Liver (tissue), 8 donors: ENCODE measurements at regions not wholly inside any gene's neighbourhood (a gene's known extent, or its start where the extent isn't known, plus 50 kb on each side); places are given as distances from the start of the nearest gene placed in this dataset.

Experiments used
- DNase-seq: peaks from one replicate; pipeline ENCODE4 v3.0.0-alpha.2; 2017; ENCODE audit warnings: low spot score
- H3K27ac ChIP-seq, 2 donors: one replicate each; pipeline ENCODE4 v1.7.0; 2013; ENCODE audit warnings: inconsistent platforms in 2 of 2, low read length in 2 of 2, control low read depth in 1 of 2, low read depth in 1 of 2, mild to moderate bottlenecking in 1 of 2
- H3K27me3 ChIP-seq, 4 donors: one replicate each; pipeline versions ENCODE4 v1.6.1 to v1.7.0; 2013; ENCODE audit warnings: low read length in 3 of 4, inconsistent platforms in 1 of 4, mild to moderate bottlenecking in 1 of 4, moderate library complexity in 1 of 4; ENCODE audit not compliant: control insufficient read depth in 4 of 4, insufficient read depth in 4 of 4
- H3K36me3 ChIP-seq, 4 donors: one replicate each; pipeline versions ENCODE4 v1.6.1 to v1.7.0; 2013; ENCODE audit warnings: low read length in 3 of 4, mild to moderate bottlenecking in 3 of 4, low read depth in 1 of 4, moderate library complexity in 1 of 4; ENCODE audit not compliant: control insufficient read depth in 4 of 4, insufficient read depth in 3 of 4
- H3K4me1 ChIP-seq, 4 donors: one replicate each; pipeline versions ENCODE4 v1.6.1 to v1.7.0; 2013; ENCODE audit warnings: low read length in 3 of 4, mild to moderate bottlenecking in 3 of 4, moderate library complexity in 1 of 4; ENCODE audit not compliant: control insufficient read depth in 4 of 4, insufficient read depth in 4 of 4
- H3K4me3 ChIP-seq, 3 donors: one replicate each; pipeline versions ENCODE4 v1.6.1 to v1.7.0; 2013; ENCODE audit warnings: low read length in 3 of 3, control low read depth in 1 of 3, low read depth in 1 of 3, mild to moderate bottlenecking in 1 of 3
- H3K9ac ChIP-seq, 2 donors: one replicate each; pipeline ENCODE4 v1.7.0; 2013; ENCODE audit warnings: low read length in 2 of 2, mild to moderate bottlenecking in 2 of 2, moderate library complexity in 2 of 2, control low read depth in 1 of 2, low read depth in 1 of 2
- H3K9me3 ChIP-seq, 4 donors: one replicate each; pipeline versions ENCODE4 v1.6.1 to v1.7.0; 2013; ENCODE audit warnings: low read length in 3 of 4; ENCODE audit not compliant: control insufficient read depth in 4 of 4
- ATF3 ChIP-seq: IDR thresholded peaks from 2 replicates; pipeline ENCODE4 v1.6.1; 2016; ENCODE audit warnings: antibody characterized with exemption
- CTCF ChIP-seq: fragments of 150-350 bp; IDR thresholded peaks from 2 replicates; pipeline ENCODE4 v1.5.1; 2017; ENCODE audit warnings: improper control_type of control experiment, low read depth, low read length; ENCODE audit not compliant: missing input control
- EGR1 ChIP-seq, 2 donors: IDR thresholded peaks; 2 replicates each; pipeline ENCODE4 v1.6.1; 2016 to 2018; ENCODE audit warnings: antibody characterized with exemption in 2 of 2, low read depth in 2 of 2
- FOXA1 ChIP-seq: IDR thresholded peaks from 2 replicates; pipeline ENCODE4 v1.6.1; 2016; ENCODE audit warnings: antibody characterized with exemption
- FOXA2 ChIP-seq: IDR thresholded peaks from 2 replicates; pipeline ENCODE4 v1.6.1; 2016; ENCODE audit warnings: antibody characterized with exemption
- GABPA ChIP-seq, 2 donors: IDR thresholded peaks in 1 of 2; conservative IDR thresholded peaks in 1 of 2; 2 replicates each; pipeline ENCODE4 v1.6.1; 2016; ENCODE audit warnings: antibody characterized with exemption in 2 of 2, mild to moderate bottlenecking in 1 of 2, moderate library complexity in 1 of 2
- HNF4A ChIP-seq, 2 donors: conservative IDR thresholded peaks; 2 replicates each; pipeline ENCODE4 v1.6.1; 2016; ENCODE audit warnings: antibody characterized with exemption in 2 of 2, mild to moderate bottlenecking in 2 of 2
- HNF4G ChIP-seq: IDR thresholded peaks from 2 replicates; pipeline ENCODE4 v1.6.1; 2016; ENCODE audit warnings: antibody characterized with exemption
- JUND ChIP-seq, 2 donors: IDR thresholded peaks; 2 replicates each; pipeline ENCODE4 v1.6.1; 2016; ENCODE audit warnings: antibody characterized with exemption in 2 of 2
- MAX ChIP-seq: IDR thresholded peaks from 2 replicates; pipeline ENCODE4 v1.6.1; 2016; ENCODE audit warnings: antibody characterized with exemption
- NR2F2 ChIP-seq: IDR thresholded peaks from 2 replicates; pipeline ENCODE4 v1.6.1; 2016; ENCODE audit warnings: antibody characterized with exemption
- RAD21 ChIP-seq, 2 donors: IDR thresholded peaks; 2 replicates each; pipeline ENCODE4 v1.6.1; 2016; ENCODE audit warnings: antibody characterized with exemption in 2 of 2, mild to moderate bottlenecking in 2 of 2
- REST ChIP-seq: IDR thresholded peaks from 2 replicates; pipeline ENCODE4 v1.6.1; 2016; ENCODE audit warnings: antibody characterized with exemption, mild to moderate bottlenecking
- RXRA ChIP-seq, 2 donors: IDR thresholded peaks; 2 replicates each; pipeline ENCODE4 v1.6.1; 2017 to 2018; ENCODE audit warnings: antibody characterized with exemption in 2 of 2, mild to moderate bottlenecking in 1 of 2
- SP1 ChIP-seq: IDR thresholded peaks from 2 replicates; pipeline ENCODE4 v1.6.1; 2018; ENCODE audit warnings: antibody characterized with exemption, mild to moderate bottlenecking
- TAF1 ChIP-seq: conservative IDR thresholded peaks from 2 replicates; pipeline ENCODE4 v1.6.1; 2016; ENCODE audit warnings: antibody characterized with exemption, mild to moderate bottlenecking
- YY1 ChIP-seq: IDR thresholded peaks from 2 replicates; pipeline ENCODE4 v1.6.1; 2016; ENCODE audit warnings: antibody characterized with exemption, mild to moderate bottlenecking
- ZBTB33 ChIP-seq: IDR thresholded peaks from 2 replicates; pipeline ENCODE4 v1.6.1; 2016; ENCODE audit warnings: antibody characterized with exemption
- WGBS: extraction: QIAGEN DNeasy Blood & Tissue Kit; methylation state at CpG from one replicate; pipeline ENCODE4 v1.1.7; 2013; 5-methylcytosine and 5-hydroxymethylcytosine counted together
- donor health status: healthy.
- donor health status: healthy.
- donor health status: healthy.
- donor health status: healthy.
- donor health status: healthy.

GRCh38 chr5:128850049-128850448, 115.2 kb upstream of the SLC27A6 start:
- TF ChIP-seq HNF4G = no peak
- no peak for TF ChIP-seq RXRA (IDR thresholded peaks at IDR 0.05)
- no peak for TF ChIP-seq HNF4A (conservative IDR thresholded peaks at IDR 0.05)
- no peak for TF ChIP-seq NR2F2
- no peak for TF ChIP-seq SP1
- TF ChIP-seq MAX = no peak
- no peak for TF ChIP-seq REST
- TF ChIP-seq YY1 = no peak
- no peak for TF ChIP-seq JUND (IDR thresholded peaks at IDR 0.05)
- no peak for TF ChIP-seq ZBTB33
- TF ChIP-seq CTCF = no peak
- TF ChIP-seq ATF3 = no peak
- TF ChIP-seq TAF1 = no peak
- TF ChIP-seq FOXA2 = no peak
- TF ChIP-seq FOXA1 = no peak
- TF ChIP-seq RAD21 (IDR thresholded peaks at IDR 0.05) = no peak
- TF ChIP-seq GABPA (IDR thresholded peaks at IDR 0.05 in 1 of 2, conservative IDR thresholded peaks at IDR 0.05 in 1 of 2) = no peak
- no peak for TF ChIP-seq EGR1 (IDR thresholded peaks at IDR 0.05; ENCODE audit: low read depth in 2 of 2)
- no peak overlapping the region for H3K4me3 ChIP-seq
- H3K9me3 ChIP-seq = no peaks in the 10 kb centered on the region

GRCh38 chr5:128854931-128855330, 110.4 kb upstream of the SLC27A6 start:
- Histone ChIP-seq H3K4me1 (no peaks in the 10 kb centered on the region), H3K4me3 (no peak overlapping the region), H3K9ac (no peak overlapping the region), H3K9me3 (no peaks in the 10 kb centered on the region), H3K27ac (no peak overlapping the region), H3K27me3 (no peaks in the 10 kb centered on the region), H3K36me3 (no peaks in the 10 kb centered on the region)
- 67% methylated on average over 1 of the region's 1 CpG for WGBS
- no peak for DNase-seq
- no peak for TF ChIP-seq REST
- no peak for TF ChIP-seq SP1
- TF ChIP-seq FOXA1 = no peak
- TF ChIP-seq RAD21 (IDR thresholded peaks at IDR 0.05) = no peak
- TF ChIP-seq HNF4A (conservative IDR thresholded peaks at IDR 0.05) = no peak
- TF ChIP-seq CTCF = no peak

More at GRCh38 chr5:128850049-128850448, 115.2 kb upstream of the SLC27A6 start:
- H3K4me1 ChIP-seq = no peaks in the 10 kb centered on the region
- H3K27me3 ChIP-seq = no peaks in the 10 kb centered on the region
- DNase-seq = no peak
- no peaks in the 10 kb centered on the region for H3K36me3 ChIP-seq
- no peak overlapping the region for H3K9ac ChIP-seq
- H3K27ac ChIP-seq = no peak overlapping the region
